Activated B cell treated with CpG ODN at 0.5 μM for 24 hours (primary cell): ENCODE measurements at regions not wholly inside any gene's neighbourhood (a gene's known extent, or its start where the extent isn't known, plus 50 kb on each side); places are given as distances from the start of the nearest gene placed in this dataset.

Source experiments
- ATAC-seq: fragments of 200-7000 bp; cut with Tn5 transposase; one replicate; pipeline ENCODE4 v1.10.0; 2021; ENCODE audit warnings: low read depth, mild to moderate bottlenecking, moderate library complexity
- CTCF ChIA-PET: fragments of 350-600 bp; sonication (Branson Sonifier 250); formaldehyde crosslinking; loops from one replicate; lab custom pipeline; 2021; ENCODE audit warnings: antibody characterized with exemption; lab: Charles Lee
- POLR2A ChIA-PET: fragments of 350-600 bp; sonication (Branson Sonifier 250); formaldehyde crosslinking; loops from one replicate; lab custom pipeline; 2021; ENCODE audit warnings: antibody characterized with exemption; lab: Charles Lee
- DNase-seq: peaks from one replicate; pipeline ENCODE4 v3.0.0; 2022
- H3K27ac Mint-ChIP-seq: one replicate; pipeline ENCODE4 v1.8.0; 2020; ENCODE audit warnings: mixed read lengths
- H3K27me3 Mint-ChIP-seq: one replicate; pipeline ENCODE4 v1.8.0; 2021; ENCODE audit warnings: mixed read lengths
- H3K36me3 Mint-ChIP-seq: one replicate; pipeline ENCODE4 v1.8.0; 2021; ENCODE audit warnings: low read depth, mixed read lengths
- H3K4me1 Mint-ChIP-seq: one replicate; pipeline ENCODE4 v1.8.0; 2021; ENCODE audit warnings: mixed read lengths
- H3K4me3 Mint-ChIP-seq: one replicate; pipeline ENCODE4 v1.8.0; 2020; ENCODE audit warnings: mild to moderate bottlenecking, mixed read lengths
- H3K9me3 Mint-ChIP-seq: one replicate; pipeline ENCODE4 v1.8.0; 2020; ENCODE audit warnings: mixed read lengths
- CTCF ChIP-seq: fragments of 200-600 bp; IDR thresholded peaks from one replicate; pipeline ENCODE4 v1.8.0; 2022; ENCODE audit warnings: antibody characterized with exemption, mild to moderate bottlenecking
- intact Hi-C: fragments of 100-400 bp; cut with micrococcal nuclease; formaldehyde crosslinking; loops from one replicate; pipeline ENCODE4 v1.15.1; 2024

DNA sequence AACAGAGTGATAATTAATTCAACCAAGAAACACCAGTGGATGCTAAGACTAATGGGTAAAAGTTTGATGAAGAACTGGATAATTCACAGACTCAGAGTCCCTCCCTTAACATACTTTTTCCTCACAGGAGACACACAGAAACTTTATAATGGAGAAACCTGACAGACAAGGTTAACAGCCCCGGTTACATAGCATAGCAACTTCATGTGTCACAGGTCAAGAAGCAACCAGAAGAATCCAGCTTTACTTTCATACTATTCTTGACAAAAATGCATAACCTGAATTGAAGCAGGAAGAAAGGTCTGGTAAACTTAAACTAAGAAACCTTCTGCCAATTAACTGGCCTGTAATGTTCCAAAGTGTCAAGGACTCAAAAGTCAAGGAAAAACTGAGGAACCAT, 375.9 kb downstream of the RNF144B start:
- Mint-ChIP-seq H3K27me3 (no peaks in the 10 kb centered on the region), H3K27ac (no peak overlapping the region)
- no peak for DNase-seq

GRCh38 chr6:18784794-18785193, 397.6 kb downstream of the RNF144B start:
- ChIA-PET POLR2A (no interaction called here), CTCF (no interaction called here)
- Mint-ChIP-seq H3K36me3 (no peaks in the 10 kb centered on the region), H3K4me1 (no peaks in the 10 kb centered on the region), H3K4me3 (no peak overlapping the region), H3K27ac (no peak overlapping the region), H3K27me3 (no peaks in the 10 kb centered on the region), H3K9me3 (peaks cover 22% of the 10 kb centered on the region)
- TF ChIP-seq CTCF: no peak
- DNase-seq (no peak), ATAC-seq (no peak)
- intact Hi-C loops: no loop called here

More for the DNA sequence above, 375.9 kb downstream of the RNF144B start:
- intact Hi-C loops: no loop called here
- Mint-ChIP-seq H3K4me1 (no peaks in the 10 kb centered on the region), H3K4me3 (no peak overlapping the region), H3K36me3 (no peaks in the 10 kb centered on the region), H3K9me3 (peaks cover 8% of the 10 kb centered on the region)
- ATAC-seq: no peak
- ChIA-PET POLR2A (no interaction called here), CTCF (no interaction called here)
- no peak for TF ChIP-seq CTCF

GRCh38 chr6:18785810-18786490, 398.8 kb downstream of the RNF144B start:
- Mint-ChIP-seq H3K9me3 (peaks cover 22% of the 10 kb centered on the region), H3K36me3 (no peaks in the 10 kb centered on the region), H3K4me1 (no peaks in the 10 kb centered on the region), H3K27me3 (no peaks in the 10 kb centered on the region), H3K4me3 (no peak overlapping the region), H3K27ac (no peak overlapping the region)
- POLR2A ChIA-PET: no interaction called here
- TF ChIP-seq CTCF: no peak
- DNase-seq (no peak), ATAC-seq (no peak)
- CTCF ChIA-PET: no interaction called here
- intact Hi-C loops: no loop called here

DNA sequence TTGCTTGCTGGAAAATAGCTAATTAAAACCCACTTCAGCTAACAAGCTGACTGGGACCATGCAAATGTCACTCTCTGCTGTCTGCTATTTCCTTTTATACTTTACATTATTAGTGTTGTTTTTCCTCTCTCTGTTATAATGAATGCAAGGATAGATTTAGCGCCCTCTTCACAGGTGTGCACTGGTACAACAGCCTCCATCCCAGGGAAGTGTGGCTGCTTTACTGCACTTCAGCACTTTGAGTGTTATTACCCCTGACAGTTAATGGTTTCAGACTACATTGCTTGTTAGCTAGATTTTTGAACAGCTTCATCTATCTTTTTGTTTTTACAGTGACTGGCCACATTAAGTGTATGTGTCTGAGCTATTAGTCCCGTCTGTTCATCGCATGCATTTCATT, 405.7 kb downstream of the RNF144B start:
- CTCF ChIA-PET: no interaction called here
- Mint-ChIP-seq H3K36me3 (no peaks in the 10 kb centered on the region), H3K27ac (no peak overlapping the region), H3K9me3 (peaks cover 7% of the 10 kb centered on the region), H3K4me3 (no peak overlapping the region), H3K27me3 (no peaks in the 10 kb centered on the region), H3K4me1 (no peaks in the 10 kb centered on the region)
- POLR2A ChIA-PET: no interaction called here
- TF ChIP-seq CTCF: no peak
- DNase-seq (no peak), ATAC-seq (no peak)
- intact Hi-C loops: no loop called here

GRCh38 chr6:18795726-18796125, 408.6 kb downstream of the RNF144B start:
- H3K36me3 Mint-ChIP-seq: no peaks in the 10 kb centered on the region
- no peak for TF ChIP-seq CTCF
- DNase-seq (no peak), ATAC-seq (no peak)
- H3K27me3 Mint-ChIP-seq: no peaks in the 10 kb centered on the region
- no peak overlapping the region for H3K4me3 Mint-ChIP-seq
- intact Hi-C loops: no loop called here
- CTCF ChIA-PET: no interaction called here
- peaks cover 8% of the 10 kb centered on the region for H3K9me3 Mint-ChIP-seq
- POLR2A ChIA-PET: no interaction called here
- H3K4me1 Mint-ChIP-seq: no peaks in the 10 kb centered on the region
- no peak overlapping the region for H3K27ac Mint-ChIP-seq
